ENCODE measurements at regions not wholly inside any gene's neighbourhood (a gene's known extent, or its start where the extent isn't known, plus 50 kb on each side); places are given as distances from the start of the nearest gene placed in this dataset.

DNA sequence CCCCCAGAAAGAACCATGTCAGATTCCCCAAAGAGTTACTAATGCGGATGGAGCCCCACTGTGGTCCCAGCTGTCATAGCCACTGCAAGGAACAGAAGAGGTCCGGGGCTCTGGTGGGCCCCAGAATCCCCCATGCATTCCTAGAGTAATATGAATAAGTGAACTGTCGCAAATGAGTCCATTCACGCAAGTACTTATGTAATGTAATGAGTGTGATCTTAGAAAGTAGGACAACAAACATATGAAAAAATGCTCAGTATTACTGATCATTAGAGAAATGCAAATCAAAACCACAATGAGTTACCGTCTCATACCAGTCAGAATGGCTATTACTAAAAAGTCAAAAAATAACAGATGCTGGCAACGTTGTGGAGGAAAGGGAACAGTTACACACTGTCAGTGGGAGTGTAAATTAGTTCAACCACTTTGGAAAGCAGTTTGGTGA lies 141.5 kb upstream of the RBPJ start:
- Histone ChIP-seq H3K4me3 (ENCODE audit: low read depth, low read length) (no peak overlapping the region), H3K36me3 (ENCODE audit: control insufficient read depth, insufficient read depth, low read length) (no peaks in the 10 kb centered on the region), H3K4me1 (peaks cover 19% of the 10 kb centered on the region), H3K27me3 (replicated peaks; ENCODE audit: control insufficient read depth, insufficient read depth, low read length) (no peaks in the 10 kb centered on the region), H3K9me3 (no peaks in the 10 kb centered on the region)
- no peak overlapping the region for H3K4me3 Mint-ChIP-seq (ENCODE audit: unreplicated experiment)
- no peaks in the 10 kb centered on the region for H3K4me1 Mint-ChIP-seq (ENCODE audit: low read depth, unreplicated experiment)
- TF ChIP-seq, protein P1, sequence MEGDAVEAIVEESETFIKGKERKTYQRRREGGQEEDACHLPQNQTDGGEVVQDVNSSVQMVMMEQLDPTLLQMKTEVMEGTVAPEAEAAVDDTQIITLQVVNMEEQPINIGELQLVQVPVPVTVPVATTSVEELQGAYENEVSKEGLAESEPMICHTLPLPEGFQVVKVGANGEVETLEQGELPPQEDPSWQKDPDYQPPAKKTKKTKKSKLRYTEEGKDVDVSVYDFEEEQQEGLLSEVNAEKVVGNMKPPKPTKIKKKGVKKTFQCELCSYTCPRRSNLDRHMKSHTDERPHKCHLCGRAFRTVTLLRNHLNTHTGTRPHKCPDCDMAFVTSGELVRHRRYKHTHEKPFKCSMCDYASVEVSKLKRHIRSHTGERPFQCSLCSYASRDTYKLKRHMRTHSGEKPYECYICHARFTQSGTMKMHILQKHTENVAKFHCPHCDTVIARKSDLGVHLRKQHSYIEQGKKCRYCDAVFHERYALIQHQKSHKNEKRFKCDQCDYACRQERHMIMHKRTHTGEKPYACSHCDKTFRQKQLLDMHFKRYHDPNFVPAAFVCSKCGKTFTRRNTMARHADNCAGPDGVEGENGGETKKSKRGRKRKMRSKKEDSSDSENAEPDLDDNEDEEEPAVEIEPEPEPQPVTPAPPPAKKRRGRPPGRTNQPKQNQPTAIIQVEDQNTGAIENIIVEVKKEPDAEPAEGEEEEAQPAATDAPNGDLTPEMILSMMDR (IDR thresholded peaks at IDR 0.05; ENCODE audit: insufficient read depth in 1 of 2, low read depth in 1 of 2, low read length in 1 of 2, severe bottlenecking in 1 of 2, unreplicated experiment in 1 of 2): no peak
- no peaks in the 10 kb centered on the region for H3K9me3 Mint-ChIP-seq (ENCODE audit: unreplicated experiment)
- no TSS peak for BruUV-seq (replicated peaks)
- no peaks in the 10 kb centered on the region for H3K36me3 Mint-ChIP-seq (ENCODE audit: insufficient read depth, unreplicated experiment)
- POLR2A ChIA-PET: no interaction called here
- no peak for DNase-seq
- no peak overlapping the region for H3K27ac Mint-ChIP-seq (ENCODE audit: unreplicated experiment)
- H3K27me3 Mint-ChIP-seq (ENCODE audit: insufficient read depth, unreplicated experiment): no peaks in the 10 kb centered on the region
- intact Hi-C loops (cut with micrococcal nuclease; ENCODE audit: unreplicated experiment): no loop called here
- CTCF ChIA-PET: no interaction called here

DNA sequence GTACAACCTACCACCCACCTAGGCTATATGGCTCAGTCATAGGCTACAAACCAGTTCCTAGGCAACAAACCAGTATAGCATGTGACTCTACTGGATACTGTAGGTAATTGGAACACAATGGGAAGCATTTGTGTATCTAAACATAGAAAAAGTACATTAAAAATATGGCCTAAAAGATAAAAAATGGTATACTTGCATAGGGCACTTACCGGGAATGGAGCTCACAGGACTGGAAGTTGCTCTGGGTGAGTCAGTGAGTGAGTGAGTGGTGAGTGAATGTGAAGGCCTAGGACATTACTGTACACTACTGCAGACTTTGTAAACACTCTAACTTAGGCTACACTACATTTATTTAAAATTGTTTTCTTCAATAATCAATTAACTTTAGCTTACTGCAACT lies 139.2 kb upstream of the RBPJ start:
- Histone ChIP-seq H3K27me3 (replicated peaks; ENCODE audit: control insufficient read depth, insufficient read depth, low read length) (no peaks in the 10 kb centered on the region), H3K9me3 (no peaks in the 10 kb centered on the region), H3K36me3 (ENCODE audit: control insufficient read depth, insufficient read depth, low read length) (no peaks in the 10 kb centered on the region), H3K4me3 (ENCODE audit: low read depth, low read length) (no peak overlapping the region), H3K4me1 (no peaks in the 10 kb centered on the region)
- no peak for DNase-seq
- BruUV-seq (replicated peaks): no TSS peak
- Mint-ChIP-seq H3K4me1 (ENCODE audit: low read depth, unreplicated experiment) (no peaks in the 10 kb centered on the region), H3K27me3 (ENCODE audit: insufficient read depth, unreplicated experiment) (no peaks in the 10 kb centered on the region), H3K36me3 (ENCODE audit: insufficient read depth, unreplicated experiment) (no peaks in the 10 kb centered on the region), H3K9me3 (ENCODE audit: unreplicated experiment) (no peaks in the 10 kb centered on the region), H3K4me3 (ENCODE audit: unreplicated experiment) (no peak overlapping the region), H3K27ac (ENCODE audit: unreplicated experiment) (no peak overlapping the region)
- ChIA-PET CTCF (no interaction called here), POLR2A (no interaction called here)
- intact Hi-C loops (cut with micrococcal nuclease; ENCODE audit: unreplicated experiment): no loop called here
- TF ChIP-seq, protein P1 (IDR thresholded peaks at IDR 0.05; ENCODE audit: insufficient read depth in 1 of 2, low read depth in 1 of 2, low read length in 1 of 2, severe bottlenecking in 1 of 2, unreplicated experiment in 1 of 2): no peak

DNA sequence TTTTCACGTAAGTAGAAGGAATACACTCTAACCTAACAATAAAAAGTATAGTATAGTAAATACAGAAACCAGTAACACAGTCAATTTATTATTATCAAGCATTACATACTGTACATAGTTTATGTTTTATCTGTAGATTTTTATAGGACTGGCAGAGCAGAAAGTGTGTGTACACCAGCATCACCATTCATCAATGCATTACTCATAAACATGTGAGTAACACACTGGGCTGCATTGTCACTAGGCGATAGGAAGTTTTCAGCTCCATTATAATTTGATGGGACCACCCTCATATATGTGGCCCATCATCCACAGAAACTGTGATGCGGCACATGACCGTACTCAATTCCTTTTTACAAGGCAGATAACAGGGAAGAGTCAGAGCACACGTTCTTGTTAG lies 137.8 kb upstream of the RBPJ start:
- CTCF ChIA-PET: no interaction called here
- intact Hi-C loops (cut with micrococcal nuclease; ENCODE audit: unreplicated experiment): no loop called here

More for the DNA sequence above, 137.8 kb upstream of the RBPJ start:
- Histone ChIP-seq H3K4me3 (ENCODE audit: low read depth, low read length) (no peak overlapping the region), H3K27me3 (replicated peaks; ENCODE audit: control insufficient read depth, insufficient read depth, low read length) (no peaks in the 10 kb centered on the region), H3K4me1 (no peaks in the 10 kb centered on the region), H3K36me3 (ENCODE audit: control insufficient read depth, insufficient read depth, low read length) (no peaks in the 10 kb centered on the region), H3K9me3 (no peaks in the 10 kb centered on the region)
- H3K4me3 Mint-ChIP-seq (ENCODE audit: unreplicated experiment): no peak overlapping the region
- H3K27ac Mint-ChIP-seq (ENCODE audit: unreplicated experiment): no peak overlapping the region
- no peaks in the 10 kb centered on the region for H3K4me1 Mint-ChIP-seq (ENCODE audit: low read depth, unreplicated experiment)
- no peaks in the 10 kb centered on the region for H3K27me3 Mint-ChIP-seq (ENCODE audit: insufficient read depth, unreplicated experiment)
- POLR2A ChIA-PET: no interaction called here
- no peaks in the 10 kb centered on the region for H3K36me3 Mint-ChIP-seq (ENCODE audit: insufficient read depth, unreplicated experiment)
- TF ChIP-seq, protein P1 (IDR thresholded peaks at IDR 0.05; ENCODE audit: insufficient read depth in 1 of 2, low read depth in 1 of 2, low read length in 1 of 2, severe bottlenecking in 1 of 2, unreplicated experiment in 1 of 2): no peak
- no TSS peak for BruUV-seq (replicated peaks)
- no peak for DNase-seq
- H3K9me3 Mint-ChIP-seq (ENCODE audit: unreplicated experiment): no peaks in the 10 kb centered on the region
